Stomach smooth muscle (tissue), 2 donors: ENCODE measurements at regions not wholly inside any gene's neighbourhood (a gene's known extent, or its start where the extent isn't known, plus 50 kb on each side); places are given as distances from the start of the nearest gene placed in this dataset.
"Not testable (repeated sequence)": the region's sequence is repeated elsewhere in the genome, so short reads cannot be mapped to it uniquely, and the experiment has no call there.

Source experiments
- H3K27ac ChIP-seq: one replicate; pipeline ENCODE4 v1.7.0; 2013; ENCODE audit warnings: mild to moderate bottlenecking, low read length, inconsistent platforms
- H3K27me3 ChIP-seq, 2 donors: one replicate each; pipeline ENCODE4 v1.7.0; 2013; ENCODE audit warnings: low read length in 2 of 2; ENCODE audit not compliant: insufficient read depth in 2 of 2, control insufficient read depth in 1 of 2
- H3K36me3 ChIP-seq, 2 donors: one replicate each; pipeline ENCODE4 v1.7.0; 2013; ENCODE audit warnings: low read length in 2 of 2; ENCODE audit not compliant: control insufficient read depth in 2 of 2, insufficient read depth in 2 of 2
- H3K4me1 ChIP-seq: one replicate; pipeline ENCODE4 v1.7.0; 2013; ENCODE audit warnings: low read length; ENCODE audit not compliant: control insufficient read depth, insufficient read depth
- H3K4me3 ChIP-seq, 2 donors: one replicate each; pipeline ENCODE4 v1.7.0; 2013; ENCODE audit warnings: low read length in 2 of 2
- H3K9ac ChIP-seq, 2 donors: one replicate each; pipeline ENCODE4 v1.7.0; 2013; ENCODE audit warnings: low read length in 2 of 2, mild to moderate bottlenecking in 1 of 2
- H3K9me3 ChIP-seq, 2 donors: one replicate each; pipeline ENCODE4 v1.7.0; 2013; ENCODE audit warnings: low read length in 2 of 2; ENCODE audit not compliant: control insufficient read depth in 2 of 2
- donor health status: healthy.
- donor health status: Pancreatic carcinoma.

- Histone ChIP-seq H3K27me3 (no peaks in the 10 kb centered on the region), H3K27ac (no peak overlapping the region), H3K9me3 (no peaks in the 10 kb centered on the region), H3K9ac (no peak overlapping the region), H3K4me1 (no peaks in the 10 kb centered on the region), H3K36me3 (no peaks in the 10 kb centered on the region), H3K4me3 (no peak overlapping the region)
Measured at GRCh38 chr9:29245351-29245750, 1672.1 kb upstream of the C9orf72 start.

- H3K9me3 ChIP-seq, H3K36me3 ChIP-seq, H3K9ac ChIP-seq, H3K4me1 ChIP-seq, H3K4me3 ChIP-seq, H3K27ac ChIP-seq, H3K27me3 ChIP-seq: not testable (repeated sequence)
Measured at GRCh38 chr9:29270400-29270799, 1697.1 kb upstream of the C9orf72 start.

GRCh38 chr9:29282121-29282520 lies 1708.8 kb upstream of the C9orf72 start:
- no peaks in the 10 kb centered on the region for H3K36me3 ChIP-seq
- H3K9me3 ChIP-seq, result no peaks in the 10 kb centered on the region
- no peaks in the 10 kb centered on the region for H3K4me1 ChIP-seq
- H3K27me3 ChIP-seq, result no peaks in the 10 kb centered on the region
- no peak overlapping the region for H3K27ac ChIP-seq
- no peak overlapping the region for H3K9ac ChIP-seq
- no peak overlapping the region for H3K4me3 ChIP-seq

- H3K36me3 ChIP-seq, result no peaks in the 10 kb centered on the region
Measured at GRCh38 chr9:29285818-29286217, 1712.5 kb upstream of the C9orf72 start.

DNA sequence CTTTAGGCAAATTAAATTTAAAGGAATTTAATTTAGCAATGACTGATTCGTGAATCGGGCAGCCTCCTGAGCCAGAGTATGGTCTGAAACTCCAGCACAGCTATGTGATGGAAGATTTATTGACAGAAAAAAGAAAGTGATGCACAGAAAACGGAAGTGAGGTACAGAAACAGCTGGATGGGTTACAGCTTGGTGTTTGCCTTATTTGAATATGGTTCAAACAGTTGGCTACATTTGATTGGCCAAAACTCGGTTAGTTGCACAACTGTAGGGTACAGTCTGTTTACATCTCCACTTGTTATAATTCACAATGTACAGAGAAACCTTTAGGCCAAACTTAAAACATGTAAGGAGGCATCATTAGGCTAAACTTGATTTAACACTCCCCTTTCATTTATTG lies 1716.1 kb upstream of the C9orf72 start:
- Histone ChIP-seq H3K36me3 (no peaks in the 10 kb centered on the region), H3K9ac (no peak overlapping the region), H3K4me3 (no peak overlapping the region)

More at GRCh38 chr9:29285818-29286217, 1712.5 kb upstream of the C9orf72 start:
- no peak overlapping the region for H3K4me3 ChIP-seq
- H3K9ac ChIP-seq, result no peak overlapping the region
- H3K27me3 ChIP-seq, result no peaks in the 10 kb centered on the region
- no peak overlapping the region for H3K27ac ChIP-seq
- H3K9me3 ChIP-seq, result no peaks in the 10 kb centered on the region
- H3K4me1 ChIP-seq, result no peaks in the 10 kb centered on the region

GRCh38 chr9:29290516-29290915 lies 1717.2 kb upstream of the C9orf72 start:
- Histone ChIP-seq H3K9ac (no peak overlapping the region), H3K36me3 (no peaks in the 10 kb centered on the region), H3K9me3 (no peaks in the 10 kb centered on the region), H3K27ac (no peak overlapping the region), H3K27me3 (no peaks in the 10 kb centered on the region), H3K4me3 (no peak overlapping the region), H3K4me1 (no peaks in the 10 kb centered on the region)

More for the DNA sequence above, 1716.1 kb upstream of the C9orf72 start:
- H3K9me3 ChIP-seq, result no peaks in the 10 kb centered on the region
- no peaks in the 10 kb centered on the region for H3K27me3 ChIP-seq
- H3K27ac ChIP-seq, result no peak overlapping the region
- H3K4me1 ChIP-seq, result no peaks in the 10 kb centered on the region

- H3K4me3 ChIP-seq, result no peak overlapping the region
- H3K27me3 ChIP-seq, result no peaks in the 10 kb centered on the region
- H3K9ac ChIP-seq, result no peak overlapping the region
- no peaks in the 10 kb centered on the region for H3K36me3 ChIP-seq
- no peaks in the 10 kb centered on the region for H3K4me1 ChIP-seq
- no peak overlapping the region for H3K27ac ChIP-seq
- H3K9me3 ChIP-seq, result no peaks in the 10 kb centered on the region
Measured at GRCh38 chr9:29297592-29297991, 1724.3 kb upstream of the C9orf72 start.

GRCh38 chr9:29311221-29311620 lies 1737.9 kb upstream of the C9orf72 start:
- H3K4me1 ChIP-seq, result no peaks in the 10 kb centered on the region
- no peaks in the 10 kb centered on the region for H3K36me3 ChIP-seq
- no peak overlapping the region for H3K4me3 ChIP-seq
- H3K27ac ChIP-seq, result no peak overlapping the region
- H3K9me3 ChIP-seq, result no peaks in the 10 kb centered on the region
- H3K9ac ChIP-seq, result no peak overlapping the region
- no peaks in the 10 kb centered on the region for H3K27me3 ChIP-seq

GRCh38 chr9:29312327-29312726 lies 1739.0 kb upstream of the C9orf72 start:
- Histone ChIP-seq H3K27ac (no peak overlapping the region), H3K4me1 (no peaks in the 10 kb centered on the region), H3K4me3 (no peak overlapping the region), H3K27me3 (no peaks in the 10 kb centered on the region), H3K9me3 (no peaks in the 10 kb centered on the region), H3K9ac (no peak overlapping the region), H3K36me3 (no peaks in the 10 kb centered on the region)

GRCh38 chr9:29319736-29320513 lies 1746.6 kb upstream of the C9orf72 start:
- Histone ChIP-seq H3K27me3 (no peaks in the 10 kb centered on the region), H3K36me3 (no peaks in the 10 kb centered on the region), H3K4me3 (no peak overlapping the region), H3K4me1 (no peaks in the 10 kb centered on the region), H3K9me3 (peaks cover 0 to 2% of the 10 kb centered on the region in 2 donors), H3K27ac (no peak overlapping the region), H3K9ac (no peak overlapping the region)

DNA sequence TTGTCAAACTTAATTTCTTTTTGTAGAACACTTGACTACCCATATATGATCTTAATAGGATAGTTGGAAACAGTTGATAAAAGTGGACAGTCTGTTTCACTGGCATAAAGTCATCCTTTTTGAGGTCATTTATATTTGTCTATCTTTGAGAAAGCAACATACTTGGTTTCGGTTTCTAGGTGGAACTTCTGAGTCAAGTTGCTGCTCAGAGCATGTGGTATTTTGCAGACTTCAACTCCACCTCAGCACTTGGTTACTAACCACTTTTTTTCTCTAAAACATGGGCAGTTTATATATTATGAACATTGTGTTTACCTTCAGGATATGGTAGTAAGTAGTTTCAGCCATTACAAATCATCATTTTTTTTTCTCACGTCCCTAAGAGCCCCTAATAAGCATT lies 1749.0 kb upstream of the C9orf72 start:
- Histone ChIP-seq H3K27me3 (no peaks in the 10 kb centered on the region), H3K27ac (no peak overlapping the region), H3K36me3 (no peaks in the 10 kb centered on the region), H3K9ac (no peak overlapping the region), H3K4me3 (no peak overlapping the region), H3K4me1 (no peaks in the 10 kb centered on the region), H3K9me3 (peaks cover 0 to 2% of the 10 kb centered on the region in 2 donors)
